Forelimb muscle (tissue), 1 donor: ENCODE measurements at regions not wholly inside any gene's neighbourhood (a gene's known extent, or its start where the extent isn't known, plus 50 kb on each side); places are given as distances from the start of the nearest gene placed in this dataset.
"Not testable (repeated sequence)": the region's sequence is repeated elsewhere in the genome, so short reads cannot be mapped to it uniquely, and the experiment has no call there.

Experiments used
- DNase-seq: peaks from one replicate; pipeline ENCODE4 v3.0.0-alpha.2; 2013; ENCODE audit warnings: low read depth

DNA sequence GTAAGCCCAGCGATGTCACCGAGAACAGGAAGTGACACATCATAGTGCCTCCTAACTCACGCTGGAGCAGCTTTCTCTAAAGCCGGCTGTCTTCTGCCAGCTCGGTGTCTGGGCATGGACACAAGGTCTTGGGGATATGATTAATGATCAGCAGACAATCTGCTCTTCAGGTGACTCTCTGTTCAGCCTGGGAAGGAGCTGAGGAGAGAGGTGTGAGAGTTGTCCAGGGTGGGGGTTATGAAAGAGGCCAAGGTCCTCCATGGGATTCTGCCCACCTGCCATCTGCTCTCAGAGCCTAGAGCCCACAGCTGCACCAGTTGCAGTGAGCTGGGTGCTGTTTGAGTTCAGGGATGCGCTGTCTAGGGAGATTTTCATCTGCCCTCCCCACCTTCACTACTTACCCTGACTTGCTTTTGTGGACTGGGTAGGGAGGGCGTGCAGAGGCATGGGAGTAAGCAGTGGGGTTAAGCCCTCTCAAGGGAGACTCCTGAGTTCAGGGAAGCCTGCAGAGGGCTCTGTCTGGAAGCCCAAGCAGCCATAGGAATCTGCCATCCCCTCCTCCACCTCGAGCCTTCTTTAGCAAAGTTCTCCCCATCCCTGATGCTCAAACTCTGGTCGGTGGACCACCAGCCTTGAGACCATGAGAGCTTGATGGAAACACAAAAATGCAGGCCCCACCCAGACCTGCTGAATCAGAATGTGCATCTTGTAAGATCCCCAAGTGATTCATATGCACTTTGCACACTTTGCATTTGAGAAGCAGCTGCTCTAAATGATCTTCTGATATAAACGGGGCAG, 539.7 kb downstream of the RFC3 start:
- no peak for DNase-seq

DNA sequence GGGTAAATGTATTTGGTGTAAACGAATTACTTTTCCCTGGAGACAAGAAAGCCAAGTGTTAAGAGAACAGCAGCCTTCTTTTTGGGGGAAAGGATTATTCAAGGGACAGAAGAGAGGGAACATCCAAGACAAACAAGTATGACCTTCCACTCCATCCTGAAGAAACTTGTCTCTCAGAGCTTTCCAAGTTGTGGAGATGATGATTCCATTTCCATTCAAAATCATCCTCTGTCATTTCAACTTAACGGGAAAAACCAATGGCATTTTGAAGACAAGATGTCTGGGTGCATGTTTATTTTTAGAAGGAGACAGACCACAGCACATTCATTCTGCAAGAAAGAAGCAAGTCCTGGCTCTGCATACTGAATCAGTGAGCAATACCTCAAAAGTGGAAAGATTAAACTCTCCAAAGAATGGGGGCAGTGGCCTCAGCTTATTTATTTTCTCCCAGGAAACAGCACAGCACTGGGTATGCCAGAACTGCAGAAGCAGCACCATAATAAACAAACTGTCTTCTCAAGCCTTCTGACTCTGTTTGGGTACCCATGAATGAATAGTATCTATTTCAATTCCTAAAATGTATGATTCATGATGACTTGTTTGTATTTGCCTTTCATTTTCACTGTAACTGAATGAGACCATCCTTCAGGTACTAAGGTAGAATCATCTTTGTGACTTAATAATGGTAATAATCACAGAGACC, 541.0 kb downstream of the RFC3 start:
- no peak for DNase-seq

DNA sequence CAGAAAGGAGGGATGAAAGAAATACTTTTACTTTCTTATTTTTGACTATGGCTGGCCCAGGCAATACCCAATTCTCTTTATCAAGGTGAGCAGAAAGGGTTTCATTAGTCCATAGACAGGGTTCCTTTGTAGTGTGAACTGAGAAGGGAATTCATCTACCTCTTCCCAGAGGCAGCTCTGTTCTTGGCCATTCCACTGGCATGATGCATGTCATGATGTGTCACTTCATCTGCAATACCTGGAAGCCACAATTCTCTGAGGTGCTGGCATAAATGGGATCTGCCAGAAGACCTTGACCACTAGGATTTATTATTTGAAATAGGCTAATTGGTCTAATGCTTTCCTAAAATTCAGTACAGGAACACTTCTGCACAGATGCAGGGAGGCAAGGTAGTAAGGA, 542.8 kb downstream of the RFC3 start:
- no peak for DNase-seq

DNA sequence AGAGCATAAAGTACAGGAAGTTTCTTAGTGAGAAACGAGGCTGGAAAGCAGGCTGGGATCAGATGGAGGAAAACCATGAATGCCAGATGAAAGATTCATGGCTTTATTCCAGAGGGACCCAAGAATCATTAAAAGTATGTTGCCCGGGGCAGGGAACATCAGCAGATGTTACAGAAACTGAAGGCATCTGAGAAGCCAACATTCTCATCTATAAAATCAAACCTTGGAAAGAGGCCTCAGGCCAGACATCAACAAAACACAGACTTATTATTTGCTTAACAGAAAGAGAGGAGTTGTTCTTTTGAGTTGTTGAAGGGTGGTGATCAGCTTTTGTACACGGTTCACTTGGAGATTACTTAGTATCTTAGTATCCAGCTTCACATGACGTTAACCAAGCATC, 543.6 kb downstream of the RFC3 start:
- no peak for DNase-seq

DNA sequence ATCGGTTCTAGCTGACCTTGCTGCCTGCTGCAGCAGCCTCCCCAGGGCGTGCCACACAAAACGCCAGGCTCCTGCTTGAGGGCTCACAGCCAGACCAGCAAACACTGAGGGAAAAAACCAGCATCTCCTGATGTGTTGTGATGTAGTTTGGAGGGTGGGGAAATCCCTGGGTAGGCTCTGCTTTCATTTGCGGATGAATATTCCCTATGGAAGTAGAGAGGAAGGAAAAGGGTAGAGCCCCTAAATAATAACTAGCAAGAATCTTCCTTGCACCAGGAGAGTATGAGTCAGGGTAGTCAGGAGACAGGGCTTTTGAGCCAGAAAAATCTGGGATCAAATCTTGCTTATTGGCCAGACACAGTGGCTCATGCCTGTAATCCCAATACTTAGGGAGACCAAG, 545.3 kb downstream of the RFC3 start:
- DNase-seq, result no peak

DNA sequence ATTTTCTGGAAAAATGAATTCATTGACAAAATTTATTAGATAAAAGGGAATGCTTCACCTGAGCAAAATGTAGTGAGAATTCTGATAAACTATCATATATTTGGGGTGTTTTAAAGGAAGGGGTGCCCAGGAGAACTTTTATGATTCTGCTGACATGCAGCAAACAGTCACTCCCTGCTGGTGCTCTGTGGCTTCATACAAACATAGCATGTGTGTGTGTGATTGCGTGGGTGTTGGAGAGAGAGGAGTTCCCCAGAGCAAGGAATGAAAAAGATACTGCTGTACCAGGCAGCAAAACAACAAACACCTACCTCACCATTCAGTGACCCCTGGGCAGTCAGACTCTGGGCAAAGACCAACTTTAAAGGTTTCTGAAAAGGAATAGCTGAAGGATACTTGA, 546.7 kb downstream of the RFC3 start:
- DNase-seq, result no peak

DNA sequence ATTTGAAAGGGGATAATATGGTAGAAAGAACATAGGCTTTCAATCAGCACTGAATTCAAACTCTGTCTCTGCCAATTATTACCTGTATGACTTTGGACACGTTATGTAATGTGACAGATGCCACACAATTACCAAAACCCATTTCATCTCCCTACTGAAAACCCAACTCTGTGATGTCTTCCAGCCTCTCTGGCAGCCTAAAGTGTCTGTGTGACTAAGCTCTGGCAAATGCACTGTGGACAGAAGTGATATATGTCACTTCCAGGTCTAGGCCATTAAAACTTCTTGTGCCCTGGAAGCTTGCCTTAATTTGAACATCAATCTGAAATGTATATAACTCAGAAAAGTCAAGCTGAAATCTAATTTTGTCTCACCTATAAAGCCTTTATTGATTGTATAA, 552.0 kb downstream of the RFC3 start:
- DNase-seq, result no peak

DNA sequence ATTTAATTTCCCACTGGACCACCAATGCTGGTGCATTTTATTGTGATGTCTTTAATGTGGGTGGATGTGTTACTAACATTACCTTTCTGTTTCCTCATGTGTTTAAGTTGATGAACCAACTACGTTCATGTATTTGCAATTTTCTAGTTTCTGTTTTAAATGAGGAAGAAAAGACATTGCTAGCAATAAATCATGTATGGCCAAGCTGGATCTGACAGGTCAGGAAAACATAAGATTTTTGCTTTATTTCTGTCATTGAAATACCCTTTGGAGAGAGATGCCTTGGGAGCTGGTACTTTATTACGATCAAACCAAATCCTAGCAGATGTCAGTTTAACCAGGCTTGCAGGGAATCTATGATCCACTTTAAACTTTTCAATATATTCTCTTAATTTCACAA, 553.2 kb downstream of the RFC3 start:
- no peak for DNase-seq

DNA sequence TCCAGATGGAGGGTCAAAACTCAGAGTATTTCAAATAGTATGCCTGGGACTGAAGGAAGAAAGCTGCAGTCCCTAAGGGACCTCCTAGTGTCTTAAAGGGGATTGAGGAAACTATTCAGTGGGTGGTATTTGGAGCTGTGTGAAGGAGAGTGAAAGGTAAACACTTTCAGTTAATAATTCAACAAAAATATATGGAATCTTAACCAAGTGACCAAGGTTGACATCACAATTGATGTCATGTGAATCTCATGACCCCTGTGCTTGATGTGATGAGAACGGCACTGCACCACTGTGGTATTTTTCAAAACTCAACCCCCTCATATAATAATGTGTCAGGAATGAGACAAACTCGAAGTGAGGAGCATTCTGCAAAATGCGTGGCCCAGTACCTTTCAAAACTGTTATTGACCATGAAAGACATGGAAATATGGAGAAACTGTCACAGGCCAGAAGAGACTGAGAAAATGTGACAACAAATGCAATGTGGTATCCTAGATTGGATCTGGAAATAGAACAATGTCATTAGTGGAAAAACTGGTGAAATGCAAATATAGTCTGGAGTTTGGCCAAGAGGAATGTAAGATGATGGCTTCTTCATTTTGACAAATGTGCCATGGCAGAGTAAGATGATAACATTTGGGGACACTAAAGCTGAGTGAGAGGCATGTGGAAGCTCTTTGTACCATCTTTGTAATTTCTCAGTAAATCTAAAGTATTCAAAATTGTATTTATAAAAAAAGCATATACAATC, 553.9 kb downstream of the RFC3 start:
- no peak for DNase-seq

DNA sequence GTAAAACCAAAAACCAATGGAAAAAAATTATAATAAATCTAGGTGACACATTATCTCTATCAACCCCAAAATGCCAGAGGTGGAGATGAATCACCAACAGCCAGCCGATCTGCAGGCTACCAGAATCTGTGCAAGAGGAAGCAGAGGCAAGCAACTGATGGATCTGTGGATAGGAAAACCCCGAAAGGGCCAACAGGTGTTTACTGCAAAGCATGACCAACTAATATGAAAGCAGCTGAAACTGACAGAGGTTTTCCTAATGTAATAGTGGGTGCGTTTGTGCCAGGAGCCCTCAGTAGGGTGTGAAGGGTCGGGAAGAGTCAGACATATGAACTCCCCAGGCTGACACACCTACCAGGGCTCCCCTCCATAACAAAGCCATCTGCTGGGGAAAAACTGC, 554.6 kb downstream of the RFC3 start:
- no peak for DNase-seq

DNA sequence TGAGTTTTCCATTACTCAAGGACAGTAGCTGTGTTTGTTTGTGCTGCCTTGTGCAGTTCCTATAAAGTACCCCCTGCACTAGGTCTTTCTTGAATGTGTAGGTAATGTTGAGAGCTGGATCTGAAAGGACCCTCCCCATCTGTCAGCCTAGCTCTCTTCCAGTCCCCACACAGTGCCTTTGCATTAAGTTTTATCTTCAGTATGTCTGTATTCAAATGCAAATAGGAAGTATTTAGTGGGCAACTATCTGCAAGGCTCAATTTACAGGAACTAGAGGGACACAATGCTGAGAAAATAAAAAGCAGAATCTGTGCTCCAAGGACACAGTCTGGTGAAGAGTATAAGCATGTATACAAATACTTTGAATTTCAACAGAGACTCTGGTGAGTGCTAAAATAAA, 558.5 kb downstream of the RFC3 start:
- no peak for DNase-seq

DNA sequence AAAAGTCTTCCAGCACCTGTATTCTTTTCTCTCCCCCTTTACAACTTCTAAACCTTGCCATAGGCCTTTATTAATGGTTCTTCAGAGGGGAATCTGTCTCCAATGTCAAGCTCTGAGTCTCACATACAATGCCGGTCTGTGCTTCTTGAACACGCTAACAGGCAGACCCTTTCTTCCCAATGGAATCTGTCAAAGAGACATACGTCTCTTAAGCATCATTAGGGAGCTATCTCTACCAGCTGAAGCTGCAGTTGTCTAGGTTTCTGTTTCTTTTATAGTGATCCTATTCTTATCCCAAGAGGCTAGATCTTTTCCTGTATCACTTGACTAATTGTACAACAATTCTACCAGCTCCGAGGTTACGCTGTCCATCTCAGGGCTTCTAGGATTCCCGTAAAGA, 560.8 kb upstream of the NBEA start:
- no peak for DNase-seq

DNA sequence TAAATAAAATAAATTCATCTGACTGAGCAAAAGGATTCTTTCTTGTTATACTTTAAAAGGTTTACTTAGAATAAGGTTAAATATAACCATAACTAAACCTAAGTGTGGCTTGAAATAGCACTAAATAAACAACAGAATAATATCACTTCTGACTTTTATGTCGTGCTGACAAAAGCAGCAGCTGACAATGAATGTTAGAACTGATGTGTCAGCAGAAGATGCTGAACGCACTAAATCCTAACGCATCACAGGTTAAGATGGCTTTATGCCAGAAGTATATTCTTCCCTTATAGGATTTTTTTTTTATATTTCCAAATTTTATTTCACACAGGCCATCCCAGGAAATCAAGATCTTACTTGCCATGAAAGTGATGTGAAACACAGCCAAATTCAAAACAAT, 558.3 kb upstream of the NBEA start:
- DNase-seq, result no peak

DNA sequence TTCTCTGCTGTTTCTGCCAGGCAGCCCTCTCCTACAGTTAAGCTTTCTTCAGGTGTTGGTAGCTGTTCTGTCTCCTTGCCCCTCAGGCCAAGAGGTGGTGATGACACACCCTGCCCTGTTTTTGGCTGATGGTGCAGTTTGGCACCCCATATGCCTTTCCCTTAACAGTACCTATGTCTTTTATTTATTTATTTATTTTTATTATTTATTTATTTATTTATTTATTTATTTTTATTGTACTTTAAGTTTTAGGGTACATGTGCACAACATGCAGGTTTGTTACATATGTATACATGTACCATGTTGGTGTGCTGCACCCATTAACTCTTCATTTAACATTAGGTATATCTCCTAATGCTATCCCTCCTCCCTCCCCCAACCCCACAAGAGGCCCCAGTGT, 555.8 kb upstream of the NBEA start:
- not testable (repeated sequence) for DNase-seq

DNA sequence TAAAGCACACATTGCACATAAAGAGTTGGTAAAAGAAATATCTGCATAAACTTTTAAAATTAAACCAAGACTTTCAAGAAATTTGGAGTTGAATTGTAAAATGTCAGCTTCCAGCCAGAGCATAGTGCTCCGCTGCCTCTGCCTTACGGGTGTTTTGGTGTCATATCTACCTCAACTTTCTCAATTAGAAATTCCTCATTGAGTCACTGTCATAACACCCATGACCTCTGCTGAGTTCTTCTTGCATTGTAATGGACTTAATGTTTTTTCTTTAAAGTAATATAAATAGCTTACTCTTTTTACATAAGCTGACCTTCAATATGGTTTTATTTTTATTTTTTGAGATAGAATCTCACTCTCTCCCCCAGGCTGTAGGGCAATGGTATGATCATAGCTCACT, 551.0 kb upstream of the NBEA start:
- no peak for DNase-seq

DNA sequence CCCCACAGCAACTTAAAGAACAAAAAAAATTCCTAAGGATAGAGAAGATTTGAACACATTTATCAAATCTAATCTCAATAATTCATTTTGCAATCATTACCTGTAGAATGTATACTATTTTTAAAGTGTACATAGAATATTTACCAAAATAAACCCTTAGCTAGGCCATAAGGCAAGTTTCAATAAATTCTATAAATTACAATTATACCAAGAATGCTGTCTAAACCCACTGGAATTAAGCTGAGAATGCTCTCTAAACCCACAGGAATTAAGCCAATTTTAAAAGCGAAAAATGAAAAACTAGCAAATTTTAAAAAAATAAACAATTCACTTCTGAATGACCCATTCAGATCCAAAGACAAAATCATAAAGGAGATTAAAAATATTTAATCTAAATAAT, 540.4 kb upstream of the NBEA start:
- no peak for DNase-seq

DNA sequence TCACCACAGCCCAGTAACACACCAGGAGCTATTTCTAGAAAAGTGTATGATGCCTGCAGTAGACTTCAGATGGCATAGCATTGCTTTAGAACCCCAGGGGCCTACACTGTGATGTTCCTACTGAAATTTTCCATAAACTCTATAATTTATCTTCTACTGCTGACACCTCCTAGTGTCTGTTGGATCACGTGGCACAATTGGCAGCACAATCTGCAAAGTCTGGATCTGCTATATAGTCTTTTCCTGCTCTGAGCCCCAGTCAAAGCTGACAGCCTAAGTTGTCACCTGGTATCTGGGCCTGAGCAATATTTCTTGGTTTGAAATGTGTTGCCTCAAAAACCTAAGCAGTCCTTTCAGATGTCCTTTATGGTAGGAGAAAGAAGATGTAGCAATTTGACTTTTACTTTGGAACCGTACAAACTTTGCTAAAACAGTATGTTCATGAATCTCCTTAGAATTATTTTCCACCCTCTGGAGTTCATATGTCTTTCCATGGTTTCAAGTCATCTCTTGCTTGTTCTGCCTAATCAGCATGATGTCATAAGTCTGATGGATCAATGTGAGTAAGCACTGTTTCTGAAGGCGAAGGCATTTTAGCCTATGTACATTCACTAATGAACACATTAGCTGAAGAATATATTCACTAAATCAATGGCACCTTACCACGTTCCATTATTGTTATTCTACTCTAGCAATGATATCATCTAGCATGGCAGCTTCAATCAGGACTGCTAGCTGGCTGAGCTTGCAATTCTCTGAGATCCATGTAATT, 536.5 kb upstream of the NBEA start:
- no peak for DNase-seq

DNA sequence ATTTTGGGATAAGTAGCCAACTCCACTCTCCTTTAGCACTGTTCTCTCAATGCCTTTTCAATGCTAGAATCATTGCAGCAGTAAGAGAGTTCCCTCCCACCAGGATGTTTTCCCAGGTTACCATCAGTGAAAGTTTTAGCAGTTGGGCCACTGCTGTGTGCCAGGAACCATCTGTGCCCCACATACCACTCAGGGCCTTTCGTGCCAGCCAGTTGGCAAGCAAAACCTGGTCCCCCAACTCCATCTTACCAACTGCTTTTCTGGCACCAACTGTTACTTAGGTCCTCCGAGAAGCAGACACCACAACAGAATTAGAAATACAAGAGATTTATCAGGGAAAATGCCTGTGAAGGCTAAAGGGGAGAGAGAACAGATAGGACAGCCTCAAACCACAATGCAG, 533.4 kb upstream of the NBEA start:
- DNase-seq, result no peak

DNA sequence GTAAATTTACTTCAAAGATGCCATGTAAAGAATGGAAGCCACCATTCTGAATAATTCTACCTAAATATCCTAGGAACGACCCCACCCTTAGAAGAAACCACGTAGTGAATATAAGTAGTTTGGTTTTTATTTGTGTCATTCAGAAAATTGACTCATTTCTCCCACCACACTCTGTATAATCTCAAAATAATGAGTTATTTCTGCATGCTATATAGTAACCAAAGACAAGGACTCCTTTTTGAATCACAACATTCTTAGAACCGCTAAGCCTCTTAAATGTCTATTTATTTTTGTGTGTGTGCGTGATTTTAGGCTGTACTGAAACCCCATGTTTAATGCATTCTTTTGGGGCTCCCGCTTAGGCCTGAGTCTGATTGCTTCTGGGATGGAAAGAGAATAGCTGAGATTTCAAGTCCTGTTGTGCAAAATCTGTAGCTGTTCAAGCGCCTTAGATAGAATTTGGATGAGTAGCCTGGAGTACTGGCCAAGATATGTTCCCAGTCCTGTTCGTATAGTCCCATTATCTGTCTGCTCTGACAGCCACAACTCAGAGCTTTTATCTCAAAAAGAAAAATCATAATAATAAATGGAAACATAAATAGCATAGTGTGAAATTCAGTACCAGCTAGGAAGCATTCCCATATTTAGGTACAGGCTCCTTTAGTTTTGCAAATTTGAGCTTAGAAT, 532.4 kb upstream of the NBEA start:
- no peak for DNase-seq

DNA sequence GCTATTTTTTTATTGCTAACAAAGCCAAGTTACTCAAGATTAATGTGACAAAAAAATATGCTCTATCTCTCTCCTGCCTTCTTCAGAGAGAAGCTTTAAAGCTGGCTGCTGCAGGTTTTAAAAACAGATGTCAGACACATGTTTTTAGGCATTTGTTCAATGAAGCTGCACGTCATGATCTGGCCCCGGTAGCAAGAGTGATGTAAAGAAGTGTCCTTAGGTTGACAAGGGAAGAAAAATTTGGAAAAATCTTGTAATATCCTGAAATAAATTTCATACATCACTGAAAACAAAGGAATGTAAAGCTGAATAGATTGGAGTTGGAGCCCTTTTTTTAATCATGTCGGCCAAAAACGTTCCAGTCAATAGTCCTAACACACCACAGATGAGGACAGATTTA, 531.4 kb upstream of the NBEA start:
- peak; percentile 93 for DNase-seq

DNA sequence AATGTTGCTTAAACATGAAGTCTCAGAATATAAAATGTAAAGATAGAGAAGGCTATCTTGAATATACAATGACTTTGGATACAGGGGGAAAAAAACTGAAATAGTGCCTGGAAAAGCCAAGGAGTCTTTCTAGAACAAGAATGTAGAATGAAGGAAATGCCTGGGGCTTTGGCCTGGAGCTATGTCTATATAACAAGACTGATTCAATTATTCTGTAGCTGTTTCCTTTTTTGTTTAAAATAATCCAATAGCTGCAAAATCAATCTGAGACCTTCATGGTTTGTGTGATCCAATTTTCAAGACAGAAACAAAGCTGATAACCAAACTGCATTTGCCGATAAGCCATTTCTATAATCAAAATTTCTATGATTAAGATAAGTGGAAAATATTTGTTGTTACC, 530.9 kb upstream of the NBEA start:
- no peak for DNase-seq

DNA sequence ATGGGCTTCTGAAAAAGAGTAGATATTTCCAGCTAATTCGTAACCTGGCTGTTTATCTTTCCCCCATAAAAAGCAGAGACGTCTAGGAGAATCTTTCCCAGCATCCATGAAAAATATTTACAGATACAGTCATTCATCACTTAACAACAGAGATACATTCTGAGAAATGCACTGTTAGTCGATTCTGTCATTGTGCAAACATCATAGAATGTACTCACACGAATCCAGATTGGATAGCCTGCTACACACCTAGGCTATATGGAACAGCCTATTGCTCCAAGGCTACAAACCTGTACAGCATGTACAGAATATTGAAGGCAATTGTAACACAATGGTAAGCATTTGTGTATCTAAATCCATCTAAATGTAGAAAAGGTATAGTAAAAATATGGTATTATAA, 530.2 kb upstream of the NBEA start:
- no peak for DNase-seq
